ENCODE measurements at regions not wholly inside any gene's neighbourhood (a gene's known extent, or its start where the extent isn't known, plus 50 kb on each side); places are given as distances from the start of the nearest gene placed in this dataset.

DNA sequence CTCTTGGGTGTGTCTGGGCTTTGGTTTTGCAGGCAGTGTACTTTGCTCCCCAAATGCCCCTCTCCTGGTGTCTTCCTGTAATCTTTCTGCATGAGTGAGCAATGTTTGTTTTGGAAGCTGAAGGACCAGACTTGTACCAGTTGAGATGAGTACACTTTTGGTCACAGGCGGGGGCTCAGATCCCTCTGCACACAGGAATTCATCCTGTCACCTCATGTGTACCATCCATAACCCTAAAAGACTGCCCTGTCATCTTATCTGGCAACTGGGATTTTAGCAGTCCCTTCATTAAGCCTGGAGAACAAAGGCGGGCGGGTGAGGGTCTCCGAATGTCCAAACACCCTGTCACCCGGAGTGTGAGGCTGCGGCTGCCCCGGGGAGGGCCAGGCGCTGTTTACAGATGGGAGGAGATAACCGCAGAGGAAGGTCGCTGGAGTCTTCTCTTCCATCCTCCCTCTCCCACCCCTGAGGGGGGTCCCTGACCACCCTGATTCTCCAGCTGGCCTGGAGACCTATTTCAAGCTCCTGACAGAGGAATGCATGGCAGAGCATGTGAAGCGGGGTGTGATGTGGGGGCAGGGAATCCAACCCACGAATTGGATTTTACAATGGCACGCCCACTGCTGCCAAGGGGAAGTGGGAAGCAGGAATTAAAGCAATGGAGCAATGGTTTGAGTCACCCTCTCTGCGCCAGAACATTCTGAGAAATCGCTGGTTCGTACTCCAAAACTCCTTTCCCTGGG lies 158.2 kb upstream of the MYCN start:
- in situ Hi-C loops (cut with HindIII; ENCODE audit: low sequenced_read_pairs), result no loop called here
- TF ChIP-seq, protein P1, sequence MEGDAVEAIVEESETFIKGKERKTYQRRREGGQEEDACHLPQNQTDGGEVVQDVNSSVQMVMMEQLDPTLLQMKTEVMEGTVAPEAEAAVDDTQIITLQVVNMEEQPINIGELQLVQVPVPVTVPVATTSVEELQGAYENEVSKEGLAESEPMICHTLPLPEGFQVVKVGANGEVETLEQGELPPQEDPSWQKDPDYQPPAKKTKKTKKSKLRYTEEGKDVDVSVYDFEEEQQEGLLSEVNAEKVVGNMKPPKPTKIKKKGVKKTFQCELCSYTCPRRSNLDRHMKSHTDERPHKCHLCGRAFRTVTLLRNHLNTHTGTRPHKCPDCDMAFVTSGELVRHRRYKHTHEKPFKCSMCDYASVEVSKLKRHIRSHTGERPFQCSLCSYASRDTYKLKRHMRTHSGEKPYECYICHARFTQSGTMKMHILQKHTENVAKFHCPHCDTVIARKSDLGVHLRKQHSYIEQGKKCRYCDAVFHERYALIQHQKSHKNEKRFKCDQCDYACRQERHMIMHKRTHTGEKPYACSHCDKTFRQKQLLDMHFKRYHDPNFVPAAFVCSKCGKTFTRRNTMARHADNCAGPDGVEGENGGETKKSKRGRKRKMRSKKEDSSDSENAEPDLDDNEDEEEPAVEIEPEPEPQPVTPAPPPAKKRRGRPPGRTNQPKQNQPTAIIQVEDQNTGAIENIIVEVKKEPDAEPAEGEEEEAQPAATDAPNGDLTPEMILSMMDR (IDR thresholded peaks at IDR 0.05; ENCODE audit: low read depth, low read length, missing control alignments), result no peak
- no peak for DNase-seq (ENCODE audit: low read depth)
- H3K4me3 ChIP-seq (ENCODE audit: low read depth, low read length), result no peak overlapping the region

DNA sequence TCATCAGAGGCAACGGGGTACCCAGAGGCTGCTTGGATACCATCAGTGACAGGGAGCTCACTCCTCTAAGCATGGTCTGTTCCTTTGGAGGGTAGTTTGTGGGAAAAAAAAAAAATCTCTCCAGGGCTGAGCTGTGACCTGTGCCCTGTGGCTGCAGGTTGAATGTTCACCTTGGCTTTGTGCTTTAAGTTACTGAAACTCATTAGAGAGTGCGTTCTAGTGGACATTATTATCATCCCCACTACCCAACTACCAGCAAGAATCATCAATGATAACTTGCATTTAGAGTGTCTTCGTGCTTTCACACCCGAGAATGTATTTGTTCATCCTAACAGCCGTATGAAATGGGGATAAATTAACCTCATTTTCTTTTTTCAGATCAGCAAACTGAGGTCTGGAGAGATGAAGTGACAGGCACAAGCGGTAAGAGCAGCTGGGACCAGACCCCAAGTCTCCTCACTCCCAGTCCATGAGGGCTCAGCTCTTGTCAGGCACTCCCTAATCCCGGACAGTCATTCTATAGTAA lies 157.5 kb upstream of the MYCN start:
- DNase-seq (ENCODE audit: low read depth), result no peak
- H3K4me3 ChIP-seq (ENCODE audit: low read depth, low read length), result no peak overlapping the region
- in situ Hi-C loops (cut with HindIII; ENCODE audit: low sequenced_read_pairs), result no loop called here
- TF ChIP-seq, protein P1 (IDR thresholded peaks at IDR 0.05; ENCODE audit: low read depth, low read length, missing control alignments), result no peak

DNA sequence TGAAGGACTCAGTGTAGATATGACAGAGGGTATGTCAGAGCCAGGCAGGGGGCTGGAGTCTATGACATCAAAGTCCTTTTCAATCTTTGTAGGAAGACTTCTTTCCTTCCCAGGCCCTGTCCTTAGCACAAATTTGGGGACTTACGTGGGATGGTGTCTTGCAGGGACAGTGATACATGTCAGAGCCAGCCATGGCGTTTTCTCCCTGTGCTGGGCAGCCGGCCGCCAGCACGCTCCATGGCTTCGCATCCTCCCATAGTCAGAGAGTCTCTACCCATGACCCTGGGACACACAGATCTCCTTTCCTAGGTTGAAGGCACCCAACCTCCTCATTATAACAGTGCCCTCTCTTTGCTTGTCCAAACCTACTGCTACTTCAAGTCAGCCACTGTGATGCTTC lies 156.9 kb upstream of the MYCN start:
- TF ChIP-seq, protein P1 (IDR thresholded peaks at IDR 0.05; ENCODE audit: low read depth, low read length, missing control alignments), result no peak
- DNase-seq (ENCODE audit: low read depth), result no peak
- in situ Hi-C loops (cut with HindIII; ENCODE audit: low sequenced_read_pairs), result no loop called here
- H3K4me3 ChIP-seq (ENCODE audit: low read depth, low read length), result no peak overlapping the region

DNA sequence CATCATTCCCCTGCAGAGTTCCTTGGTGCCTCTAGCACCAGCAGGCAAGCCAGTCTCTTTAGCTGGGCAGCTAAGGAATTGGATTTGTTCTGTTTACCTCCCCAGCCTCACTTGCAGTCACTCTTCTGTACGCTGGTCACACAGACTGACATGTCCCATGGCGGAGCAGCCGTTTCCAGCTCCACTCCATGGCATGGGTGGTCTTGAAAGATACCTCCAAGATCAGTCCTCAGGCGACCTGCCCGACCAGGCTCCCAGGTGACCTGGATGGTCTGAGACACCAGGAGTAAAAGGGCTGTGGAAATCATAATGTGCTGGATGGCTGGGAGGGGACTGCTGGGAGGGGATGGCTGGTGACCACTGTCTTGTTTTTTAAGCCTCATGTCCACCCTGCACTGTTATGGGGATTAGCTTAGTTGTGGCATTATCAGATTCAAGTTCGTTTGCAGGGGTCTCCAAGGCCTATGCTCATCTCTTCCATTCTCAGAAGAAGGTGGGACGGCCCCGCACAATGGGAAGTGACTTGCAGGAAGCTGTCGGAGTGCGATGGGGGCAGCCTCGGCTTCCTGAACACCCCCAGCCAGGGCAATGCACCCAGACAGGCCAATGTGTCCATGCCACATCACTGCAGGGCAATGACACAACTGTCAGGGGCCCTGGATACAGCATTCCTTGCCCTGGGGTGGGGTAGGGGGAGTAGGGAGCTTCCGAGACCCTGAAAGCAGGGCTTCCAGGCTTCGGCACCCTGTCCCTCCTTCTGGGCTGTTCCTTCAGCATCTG lies 156.1 kb upstream of the MYCN start:
- no peak for DNase-seq (ENCODE audit: low read depth)
- in situ Hi-C loops (cut with HindIII; ENCODE audit: low sequenced_read_pairs), result no loop called here
- TF ChIP-seq, protein P1 (IDR thresholded peaks at IDR 0.05; ENCODE audit: low read depth, low read length, missing control alignments), result no peak
- no peak overlapping the region for H3K4me3 ChIP-seq (ENCODE audit: low read depth, low read length)

DNA sequence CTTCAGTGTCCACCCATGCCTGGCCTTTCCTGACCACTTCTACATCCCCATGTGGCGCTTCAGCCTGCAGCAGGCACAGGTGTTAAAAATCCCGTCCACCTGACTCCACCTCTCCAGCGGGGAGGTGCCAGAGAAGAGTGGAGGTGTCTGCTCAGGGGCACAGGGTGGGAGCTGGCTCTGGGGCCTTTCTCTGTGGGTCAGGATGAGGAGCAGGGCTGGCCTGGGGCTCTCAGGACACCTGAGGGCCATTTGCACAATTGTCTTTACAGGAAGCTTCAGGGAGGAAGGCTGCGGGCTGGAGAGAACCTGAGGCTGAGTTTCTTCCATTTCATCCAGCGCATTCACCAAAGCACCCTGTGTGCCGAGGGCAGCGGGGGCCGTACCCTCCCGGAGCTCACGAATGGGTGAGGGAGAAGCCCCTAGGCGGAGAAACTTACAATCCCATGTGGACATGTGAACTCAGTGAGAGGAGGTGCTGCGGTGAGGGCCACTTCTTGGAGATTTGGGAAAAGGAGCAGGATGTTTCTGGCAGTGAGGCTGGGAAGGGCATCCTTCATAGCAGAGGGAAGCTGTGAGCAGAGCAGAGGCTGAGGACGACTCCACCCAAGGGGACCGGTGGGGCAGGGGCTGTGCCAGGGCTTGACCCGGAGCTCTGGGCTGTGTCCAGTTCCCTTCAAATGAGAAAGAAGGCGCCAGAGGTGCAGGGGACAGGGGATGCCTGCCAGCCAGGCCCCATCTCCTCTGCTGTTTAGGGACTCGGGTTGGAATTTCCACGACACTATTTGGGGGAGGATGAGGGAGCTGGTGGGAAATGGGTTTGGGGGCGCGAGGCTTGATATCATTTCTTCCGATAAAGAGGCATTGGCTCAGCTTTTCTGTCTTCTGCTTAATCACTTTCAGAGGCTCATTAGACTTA lies 155.2 kb upstream of the MYCN start:
- in situ Hi-C loops (cut with HindIII; ENCODE audit: low sequenced_read_pairs), result no loop called here
- no peak overlapping the region for H3K4me3 ChIP-seq (ENCODE audit: low read depth, low read length)
- TF ChIP-seq, protein P1 (IDR thresholded peaks at IDR 0.05; ENCODE audit: low read depth, low read length, missing control alignments), result no peak
- DNase-seq (ENCODE audit: low read depth), result no peak

Data from astrocyte of the cerebellum (primary cell).